ENCODE measurements at regions not wholly inside any gene's neighbourhood (a gene's known extent, or its start where the extent isn't known, plus 50 kb on each side); places are given as distances from the start of the nearest gene placed in this dataset.
"Not testable (repeated sequence)": the region's sequence is repeated elsewhere in the genome, so short reads cannot be mapped to it uniquely, and the experiment has no call there.

- WGBS, 2 donors, result 75 to 82% methylated on average over 6 of the region's 6 CpGs
- no peak for DNase-seq
- Histone ChIP-seq H3K4me1 (no peaks in the 10 kb centered on the region), H3K4me3 (replicated peaks in 1 of 3) (no peak overlapping the region), H3K27ac (no peak overlapping the region), H3K36me3 (no peaks in the 10 kb centered on the region), H3K27me3 (no peaks in the 10 kb centered on the region), H3K9me3 (no peaks in the 10 kb centered on the region)
- intact Hi-C loops (cut with DNase I), result no loop called here
- TF ChIP-seq POLR2A (IDR thresholded peaks at IDR 0.05) (no peak), CTCF (IDR thresholded peaks at IDR 0.05) (no peak)
Measured at GRCh38 chr7:152924238-152924637, 164.7 kb downstream of the ACTR3B start.

- no peaks in the 10 kb centered on the region for H3K27me3 ChIP-seq
- TF ChIP-seq CTCF (IDR thresholded peaks at IDR 0.05), result no peak
- no peak for TF ChIP-seq POLR2A (IDR thresholded peaks at IDR 0.05)
- intact Hi-C loops (cut with DNase I), result no loop called here
- no peaks in the 10 kb centered on the region for H3K36me3 ChIP-seq
- WGBS, 2 donors, result 36 to 44% methylated on average over 27 of the region's 33 CpGs
- peak overlapping the region in 2 of 3 donors; percentile 26 to 53 for H3K4me3 ChIP-seq (replicated peaks in 1 of 3)
- DNase-seq, result no peak
- H3K9me3 ChIP-seq, result no peaks in the 10 kb centered on the region
- H3K27ac ChIP-seq, result no peak overlapping the region
- H3K4me1 ChIP-seq, result no peaks in the 10 kb centered on the region
Measured at GRCh38 chr7:152924826-152925411, 165.4 kb downstream of the ACTR3B start.

DNA sequence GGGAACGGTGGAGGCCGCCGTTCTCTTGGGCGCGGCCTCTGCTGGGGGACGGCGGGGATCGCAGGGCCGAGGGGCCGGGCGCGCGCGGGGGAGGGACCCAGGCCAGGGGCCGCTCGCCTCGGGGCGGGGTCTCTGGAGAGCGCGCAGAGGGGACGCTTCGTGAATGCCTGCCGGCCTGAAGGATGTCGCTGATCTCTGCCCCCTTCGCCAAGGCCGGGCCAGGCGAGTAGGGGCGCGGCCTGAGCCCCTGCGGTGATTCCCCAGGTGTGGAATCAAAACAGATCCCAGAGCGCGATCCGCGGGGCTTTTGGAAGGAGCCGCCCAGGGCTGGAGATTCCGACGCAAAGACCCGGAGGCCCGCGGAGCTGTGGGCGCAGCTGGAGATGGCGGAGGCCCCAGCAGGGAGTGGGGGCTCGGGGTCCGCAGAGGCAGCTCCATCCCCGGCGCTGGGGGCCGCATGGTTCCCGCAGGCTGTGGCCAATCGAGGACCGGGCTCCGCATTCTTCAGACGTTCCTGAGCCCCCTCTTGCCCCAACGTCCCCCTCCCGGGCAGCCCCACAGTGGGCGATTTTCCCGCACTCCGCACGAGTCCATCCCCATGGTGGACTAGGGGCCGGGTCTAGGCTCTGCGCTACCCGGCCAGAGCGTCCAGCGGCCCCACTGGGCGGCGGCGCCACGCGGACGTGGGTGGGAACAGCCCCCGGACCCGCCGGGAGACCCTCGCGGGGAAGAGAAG is 166.0 kb downstream of the ACTR3B start:
- intact Hi-C loops (cut with DNase I), result no loop called here
- Histone ChIP-seq H3K4me1 (no peaks in the 10 kb centered on the region), H3K4me3 (replicated peaks in 1 of 3) (peak overlapping the region; percentile 25 to 53 (median 26)), H3K9me3 (no peaks in the 10 kb centered on the region), H3K27ac (no peak overlapping the region), H3K36me3 (no peaks in the 10 kb centered on the region), H3K27me3 (no peaks in the 10 kb centered on the region)
- DNase-seq, result peak; percentile 31 to 42
- TF ChIP-seq POLR2A (IDR thresholded peaks at IDR 0.05) (peak in 1 of 2 donors; percentile 25), CTCF (IDR thresholded peaks at IDR 0.05) (peak in 2 of 6 experiments; percentile 27 to 36)
- WGBS, 2 donors, result 1% methylated on average over 16 to 33 of the region's 74 CpGs

GRCh38 chr7:152931633-152932032 is 172.1 kb downstream of the ACTR3B start:
- no peak for TF ChIP-seq POLR2A (IDR thresholded peaks at IDR 0.05)
- TF ChIP-seq CTCF (IDR thresholded peaks at IDR 0.05), result no peak
- no peak overlapping the region for H3K27ac ChIP-seq
- 76 to 86% methylated on average over 6 of the region's 6 CpGs for WGBS, 2 donors
- intact Hi-C loops (cut with DNase I), result no loop called here
- no peak overlapping the region for H3K4me3 ChIP-seq (replicated peaks in 1 of 3)
- DNase-seq, result no peak
- H3K36me3 ChIP-seq, result no peaks in the 10 kb centered on the region
- H3K4me1 ChIP-seq, result no peaks in the 10 kb centered on the region
- no peaks in the 10 kb centered on the region for H3K27me3 ChIP-seq
- no peaks in the 10 kb centered on the region for H3K9me3 ChIP-seq

DNA sequence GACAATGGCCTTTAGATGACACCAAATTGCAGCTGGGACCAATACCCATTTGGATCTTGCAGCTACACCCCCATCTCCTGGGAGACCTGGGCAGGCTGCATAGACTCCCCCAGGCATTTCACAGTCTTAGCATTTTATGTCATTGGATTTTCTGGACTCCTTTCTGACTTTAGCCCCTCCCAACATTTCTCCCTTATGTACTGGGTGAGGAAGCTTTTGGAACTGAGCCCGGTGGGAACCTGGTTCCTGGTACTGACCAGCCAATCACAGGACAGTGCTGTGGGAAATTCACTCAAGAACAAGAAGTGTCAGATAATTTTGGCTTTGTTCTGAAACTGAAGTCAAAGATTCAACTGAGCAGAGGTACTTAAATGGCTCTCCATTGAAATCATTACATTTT is 177.7 kb downstream of the ACTR3B start:
- Histone ChIP-seq H3K4me1 (no peaks in the 10 kb centered on the region), H3K27me3 (no peaks in the 10 kb centered on the region), H3K4me3 (replicated peaks in 1 of 3) (no peak overlapping the region), H3K9me3 (no peaks in the 10 kb centered on the region), H3K36me3 (no peaks in the 10 kb centered on the region), H3K27ac (no peak overlapping the region)
- intact Hi-C loops (cut with DNase I), result no loop called here
- 71 to 88% methylated on average over 1 of the region's 1 CpG for WGBS, 2 donors
- DNase-seq, result peak; percentile 13 to 36
- TF ChIP-seq CTCF (IDR thresholded peaks at IDR 0.05), result no peak

DNA sequence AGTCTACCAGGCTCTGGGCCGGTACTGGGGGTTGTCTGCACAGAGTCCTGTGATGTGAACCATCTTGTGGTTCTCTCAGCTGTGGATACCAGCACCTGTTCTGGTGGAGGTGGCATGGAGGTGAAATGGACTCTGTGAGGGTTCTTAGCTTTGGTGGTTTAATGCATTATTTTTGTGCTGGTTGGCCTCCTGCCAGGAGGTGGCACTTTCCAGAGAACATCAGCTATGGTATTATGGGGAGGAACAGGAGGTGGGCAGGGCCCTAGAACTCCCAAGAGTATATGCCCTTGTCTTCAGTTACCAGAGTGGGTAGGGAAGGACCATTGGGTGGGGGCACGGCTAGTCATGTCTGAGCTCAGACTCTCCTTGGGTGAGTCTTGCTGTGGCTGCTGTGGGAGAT is 187.1 kb downstream of the ACTR3B start:
- H3K4me3 ChIP-seq (replicated peaks in 1 of 3); H3K4me1 ChIP-seq; H3K36me3 ChIP-seq; intact Hi-C loops (cut with DNase I); H3K27me3 ChIP-seq; DNase-seq; H3K9me3 ChIP-seq; H3K27ac ChIP-seq: not testable (repeated sequence)
- WGBS, 2 donors, result 94% methylated on average over 2 of the region's 2 CpGs

Data from thyroid gland (tissue), 4 donors.